ENCODE measurements at regions not wholly inside any gene's neighbourhood (a gene's known extent, or its start where the extent isn't known, plus 50 kb on each side); places are given as distances from the start of the nearest gene placed in this dataset.

GRCh38 chr2:15782009-15782751, 158.2 kb upstream of the MYCN start:
- ATAC-seq (replicated peaks; ENCODE audit: extremely low read depth, poor library complexity, severe bottlenecking) (no peak), DNase-seq (ENCODE audit: low spot score in 2 of 2) (no peak)
- H3K27me3 Mint-ChIP-seq, result no peaks in the 10 kb centered on the region
- H3K36me3 Mint-ChIP-seq (ENCODE audit: insufficient read depth), result no peaks in the 10 kb centered on the region
- H3K4me3 Mint-ChIP-seq, result no peak overlapping the region
- H3K4me1 Mint-ChIP-seq, result no peaks in the 10 kb centered on the region
- H3K27ac Mint-ChIP-seq (ENCODE audit: low read depth), result no peak overlapping the region
- H3K9me3 Mint-ChIP-seq, result no peaks in the 10 kb centered on the region

GRCh38 chr2:15782769-15783294, 157.5 kb upstream of the MYCN start:
- Mint-ChIP-seq H3K4me1 (no peaks in the 10 kb centered on the region), H3K9me3 (no peaks in the 10 kb centered on the region), H3K27me3 (no peaks in the 10 kb centered on the region), H3K27ac (ENCODE audit: low read depth) (no peak overlapping the region), H3K4me3 (no peak overlapping the region), H3K36me3 (ENCODE audit: insufficient read depth) (no peaks in the 10 kb centered on the region)
- DNase-seq (ENCODE audit: low spot score in 2 of 2) (no peak), ATAC-seq (replicated peaks; ENCODE audit: extremely low read depth, poor library complexity, severe bottlenecking) (no peak)

- no peaks in the 10 kb centered on the region for H3K36me3 Mint-ChIP-seq (ENCODE audit: insufficient read depth)
- no peak for ATAC-seq (replicated peaks; ENCODE audit: extremely low read depth, poor library complexity, severe bottlenecking)
Measured at GRCh38 chr2:15783489-15783888, 156.9 kb upstream of the MYCN start.

DNA sequence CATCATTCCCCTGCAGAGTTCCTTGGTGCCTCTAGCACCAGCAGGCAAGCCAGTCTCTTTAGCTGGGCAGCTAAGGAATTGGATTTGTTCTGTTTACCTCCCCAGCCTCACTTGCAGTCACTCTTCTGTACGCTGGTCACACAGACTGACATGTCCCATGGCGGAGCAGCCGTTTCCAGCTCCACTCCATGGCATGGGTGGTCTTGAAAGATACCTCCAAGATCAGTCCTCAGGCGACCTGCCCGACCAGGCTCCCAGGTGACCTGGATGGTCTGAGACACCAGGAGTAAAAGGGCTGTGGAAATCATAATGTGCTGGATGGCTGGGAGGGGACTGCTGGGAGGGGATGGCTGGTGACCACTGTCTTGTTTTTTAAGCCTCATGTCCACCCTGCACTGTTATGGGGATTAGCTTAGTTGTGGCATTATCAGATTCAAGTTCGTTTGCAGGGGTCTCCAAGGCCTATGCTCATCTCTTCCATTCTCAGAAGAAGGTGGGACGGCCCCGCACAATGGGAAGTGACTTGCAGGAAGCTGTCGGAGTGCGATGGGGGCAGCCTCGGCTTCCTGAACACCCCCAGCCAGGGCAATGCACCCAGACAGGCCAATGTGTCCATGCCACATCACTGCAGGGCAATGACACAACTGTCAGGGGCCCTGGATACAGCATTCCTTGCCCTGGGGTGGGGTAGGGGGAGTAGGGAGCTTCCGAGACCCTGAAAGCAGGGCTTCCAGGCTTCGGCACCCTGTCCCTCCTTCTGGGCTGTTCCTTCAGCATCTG, 156.1 kb upstream of the MYCN start:
- Mint-ChIP-seq H3K4me1 (no peaks in the 10 kb centered on the region), H3K27ac (ENCODE audit: low read depth) (no peak overlapping the region), H3K4me3 (no peak overlapping the region), H3K27me3 (no peaks in the 10 kb centered on the region), H3K36me3 (ENCODE audit: insufficient read depth) (no peaks in the 10 kb centered on the region), H3K9me3 (no peaks in the 10 kb centered on the region)
- no peak for DNase-seq (ENCODE audit: low spot score in 2 of 2)
- no peak for ATAC-seq (replicated peaks; ENCODE audit: extremely low read depth, poor library complexity, severe bottlenecking)

More at GRCh38 chr2:15783489-15783888, 156.9 kb upstream of the MYCN start:
- no peaks in the 10 kb centered on the region for H3K9me3 Mint-ChIP-seq
- no peak for DNase-seq (ENCODE audit: low spot score in 2 of 2)
- H3K4me1 Mint-ChIP-seq, result no peaks in the 10 kb centered on the region
- H3K27me3 Mint-ChIP-seq, result no peaks in the 10 kb centered on the region
- no peak overlapping the region for H3K27ac Mint-ChIP-seq (ENCODE audit: low read depth)
- H3K4me3 Mint-ChIP-seq, result no peak overlapping the region

GRCh38 chr2:15784886-15785801, 155.2 kb upstream of the MYCN start:
- Mint-ChIP-seq H3K4me1 (no peaks in the 10 kb centered on the region), H3K27me3 (no peaks in the 10 kb centered on the region), H3K9me3 (no peaks in the 10 kb centered on the region), H3K27ac (ENCODE audit: low read depth) (no peak overlapping the region), H3K36me3 (ENCODE audit: insufficient read depth) (no peaks in the 10 kb centered on the region), H3K4me3 (no peak overlapping the region)
- DNase-seq (ENCODE audit: low spot score in 2 of 2) (no peak), ATAC-seq (replicated peaks; ENCODE audit: extremely low read depth, poor library complexity, severe bottlenecking) (no peak)

DNA sequence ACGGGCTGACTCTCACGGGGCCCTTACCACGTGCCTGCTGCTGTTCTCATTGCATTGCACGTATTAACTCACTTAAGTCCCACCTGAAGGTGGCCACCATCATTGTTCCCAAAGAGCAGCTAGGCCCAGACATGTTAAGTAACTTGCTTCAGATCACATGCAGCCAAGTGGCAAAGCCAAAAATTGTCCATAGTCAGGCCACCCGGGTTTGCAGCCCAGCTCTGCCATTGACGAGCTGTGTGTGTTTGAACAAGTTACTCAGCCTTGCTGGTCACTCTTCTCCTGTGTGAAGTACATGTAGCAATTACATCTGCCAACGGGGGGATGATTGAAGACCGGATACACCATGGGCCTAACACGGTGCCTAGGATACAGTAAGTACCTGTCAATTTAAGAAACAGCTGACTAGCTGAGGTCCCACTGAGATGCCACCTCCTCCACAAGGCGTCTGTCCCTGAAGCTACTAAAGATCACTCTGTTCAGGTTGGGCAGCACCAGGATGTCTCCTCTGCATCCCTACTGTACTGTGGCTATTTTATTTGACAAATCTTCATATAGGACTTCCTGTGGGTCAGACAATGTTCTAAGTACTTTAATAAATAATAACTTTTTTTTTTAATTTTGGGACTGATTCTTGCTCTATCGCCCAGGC, 154.2 kb upstream of the MYCN start:
- no peaks in the 10 kb centered on the region for H3K4me1 Mint-ChIP-seq
- H3K27ac Mint-ChIP-seq (ENCODE audit: low read depth), result no peak overlapping the region
- DNase-seq (ENCODE audit: low spot score in 2 of 2), result no peak
- no peaks in the 10 kb centered on the region for H3K9me3 Mint-ChIP-seq
- H3K27me3 Mint-ChIP-seq, result no peaks in the 10 kb centered on the region
- H3K36me3 Mint-ChIP-seq (ENCODE audit: insufficient read depth), result no peaks in the 10 kb centered on the region
- no peak overlapping the region for H3K4me3 Mint-ChIP-seq
- no peak for ATAC-seq (replicated peaks; ENCODE audit: extremely low read depth, poor library complexity, severe bottlenecking)

DNA sequence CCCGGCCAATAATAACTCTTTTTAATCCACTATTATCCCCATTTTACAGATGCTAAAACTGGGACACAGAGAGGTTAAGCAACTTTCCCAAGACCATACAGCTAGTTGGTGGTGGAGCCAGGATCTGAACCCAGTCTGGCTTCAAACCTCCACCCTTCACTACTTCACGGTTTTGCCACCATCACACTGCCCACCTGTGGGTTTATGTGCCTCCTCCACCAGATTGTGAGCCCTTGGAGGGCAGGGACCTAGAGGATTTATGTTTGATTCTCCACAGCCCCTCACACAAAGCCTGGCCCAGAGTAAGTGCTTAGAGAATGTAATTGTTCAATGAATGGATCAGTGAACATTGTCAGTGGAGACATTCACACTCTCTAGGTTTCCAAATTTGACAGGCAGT, 153.4 kb upstream of the MYCN start:
- H3K27me3 Mint-ChIP-seq, result no peaks in the 10 kb centered on the region
- H3K36me3 Mint-ChIP-seq (ENCODE audit: insufficient read depth), result no peaks in the 10 kb centered on the region
- no peaks in the 10 kb centered on the region for H3K4me1 Mint-ChIP-seq
- DNase-seq (ENCODE audit: low spot score in 2 of 2), result no peak
- no peaks in the 10 kb centered on the region for H3K9me3 Mint-ChIP-seq
- H3K27ac Mint-ChIP-seq (ENCODE audit: low read depth), result no peak overlapping the region
- H3K4me3 Mint-ChIP-seq, result no peak overlapping the region
- no peak for ATAC-seq (replicated peaks; ENCODE audit: extremely low read depth, poor library complexity, severe bottlenecking)

- Mint-ChIP-seq H3K9me3 (no peaks in the 10 kb centered on the region), H3K36me3 (ENCODE audit: insufficient read depth) (no peaks in the 10 kb centered on the region), H3K4me1 (no peaks in the 10 kb centered on the region), H3K27me3 (no peaks in the 10 kb centered on the region), H3K27ac (ENCODE audit: low read depth) (no peak overlapping the region), H3K4me3 (no peak overlapping the region)
- DNase-seq (ENCODE audit: low spot score in 2 of 2) (no peak), ATAC-seq (replicated peaks; ENCODE audit: extremely low read depth, poor library complexity, severe bottlenecking) (no peak)
Measured at GRCh38 chr2:15787535-15788454, 152.6 kb upstream of the MYCN start.

DNA sequence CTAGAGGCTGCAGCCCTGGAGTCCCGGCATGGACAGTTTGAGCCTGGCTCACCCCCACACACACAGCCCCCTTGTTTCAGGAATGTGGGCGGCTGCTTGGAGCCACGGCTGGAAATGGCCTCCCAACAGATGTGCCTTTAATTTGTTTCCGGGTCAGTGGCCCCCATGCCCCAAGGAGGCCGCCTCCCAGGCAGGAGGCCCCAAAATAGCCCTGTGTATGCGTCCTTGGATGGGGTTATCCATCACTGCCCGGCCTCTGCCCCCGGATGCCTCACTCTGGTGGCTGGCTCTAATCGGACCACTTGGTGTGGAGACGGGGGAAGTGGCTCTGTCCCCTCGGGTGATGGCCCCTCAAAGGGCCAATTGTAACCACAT, 151.9 kb upstream of the MYCN start:
- Mint-ChIP-seq H3K4me1 (no peaks in the 10 kb centered on the region), H3K27me3 (no peaks in the 10 kb centered on the region), H3K36me3 (ENCODE audit: insufficient read depth) (no peaks in the 10 kb centered on the region), H3K27ac (ENCODE audit: low read depth) (no peak overlapping the region), H3K4me3 (no peak overlapping the region), H3K9me3 (no peaks in the 10 kb centered on the region)
- DNase-seq (ENCODE audit: low spot score in 2 of 2), result no peak
- no peak for ATAC-seq (replicated peaks; ENCODE audit: extremely low read depth, poor library complexity, severe bottlenecking)

- ATAC-seq (replicated peaks; ENCODE audit: extremely low read depth, poor library complexity, severe bottlenecking) (no peak), DNase-seq (ENCODE audit: low spot score in 2 of 2) (no peak)
- Mint-ChIP-seq H3K27me3 (no peaks in the 10 kb centered on the region), H3K36me3 (ENCODE audit: insufficient read depth) (no peaks in the 10 kb centered on the region), H3K4me3 (no peak overlapping the region), H3K27ac (ENCODE audit: low read depth) (no peak overlapping the region), H3K4me1 (no peaks in the 10 kb centered on the region), H3K9me3 (no peaks in the 10 kb centered on the region)
Measured at GRCh38 chr2:15788830-15789229, 151.5 kb upstream of the MYCN start.

- Mint-ChIP-seq H3K9me3 (no peaks in the 10 kb centered on the region), H3K4me1 (no peaks in the 10 kb centered on the region), H3K27ac (ENCODE audit: low read depth) (no peak overlapping the region), H3K36me3 (ENCODE audit: insufficient read depth) (no peaks in the 10 kb centered on the region), H3K27me3 (no peaks in the 10 kb centered on the region), H3K4me3 (no peak overlapping the region)
- no peak for ATAC-seq (replicated peaks; ENCODE audit: extremely low read depth, poor library complexity, severe bottlenecking)
- no peak for DNase-seq (ENCODE audit: low spot score in 2 of 2)
Measured at GRCh38 chr2:15789381-15790062, 150.8 kb upstream of the MYCN start.
